ENCODE measurements at regions not wholly inside any gene's neighbourhood (a gene's known extent, or its start where the extent isn't known, plus 50 kb on each side); places are given as distances from the start of the nearest gene placed in this dataset.

DNA sequence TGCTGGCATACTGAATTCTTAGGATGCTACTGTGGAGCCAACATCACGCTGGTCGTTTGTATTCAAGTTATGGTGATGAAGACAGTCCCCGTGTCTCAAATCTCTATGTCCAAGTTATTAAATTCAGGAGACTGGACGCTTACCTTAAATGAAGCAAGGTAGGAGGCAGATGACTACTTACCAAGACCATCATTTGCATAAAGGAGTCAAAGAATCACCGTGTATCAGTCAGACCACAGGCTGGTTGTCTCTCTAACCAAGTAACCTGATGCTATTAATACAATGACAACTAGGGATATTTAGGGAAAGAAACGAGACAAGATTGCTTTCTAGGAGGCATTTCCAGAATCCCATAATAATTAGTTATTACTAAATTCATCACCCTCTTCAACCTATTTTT lies 78.1 kb upstream of the FRMD6 start:
- ChIA-PET POLR2A (no interaction called here), CTCF (no interaction called here)
- TF ChIP-seq, protein P1, sequence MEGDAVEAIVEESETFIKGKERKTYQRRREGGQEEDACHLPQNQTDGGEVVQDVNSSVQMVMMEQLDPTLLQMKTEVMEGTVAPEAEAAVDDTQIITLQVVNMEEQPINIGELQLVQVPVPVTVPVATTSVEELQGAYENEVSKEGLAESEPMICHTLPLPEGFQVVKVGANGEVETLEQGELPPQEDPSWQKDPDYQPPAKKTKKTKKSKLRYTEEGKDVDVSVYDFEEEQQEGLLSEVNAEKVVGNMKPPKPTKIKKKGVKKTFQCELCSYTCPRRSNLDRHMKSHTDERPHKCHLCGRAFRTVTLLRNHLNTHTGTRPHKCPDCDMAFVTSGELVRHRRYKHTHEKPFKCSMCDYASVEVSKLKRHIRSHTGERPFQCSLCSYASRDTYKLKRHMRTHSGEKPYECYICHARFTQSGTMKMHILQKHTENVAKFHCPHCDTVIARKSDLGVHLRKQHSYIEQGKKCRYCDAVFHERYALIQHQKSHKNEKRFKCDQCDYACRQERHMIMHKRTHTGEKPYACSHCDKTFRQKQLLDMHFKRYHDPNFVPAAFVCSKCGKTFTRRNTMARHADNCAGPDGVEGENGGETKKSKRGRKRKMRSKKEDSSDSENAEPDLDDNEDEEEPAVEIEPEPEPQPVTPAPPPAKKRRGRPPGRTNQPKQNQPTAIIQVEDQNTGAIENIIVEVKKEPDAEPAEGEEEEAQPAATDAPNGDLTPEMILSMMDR (IDR thresholded peaks at IDR 0.05; ENCODE audit: control extremely low read depth, extremely low read depth, low read depth, missing control alignments), result no peak
- DNase-seq (ENCODE audit: extremely low spot score), result no peak

DNA sequence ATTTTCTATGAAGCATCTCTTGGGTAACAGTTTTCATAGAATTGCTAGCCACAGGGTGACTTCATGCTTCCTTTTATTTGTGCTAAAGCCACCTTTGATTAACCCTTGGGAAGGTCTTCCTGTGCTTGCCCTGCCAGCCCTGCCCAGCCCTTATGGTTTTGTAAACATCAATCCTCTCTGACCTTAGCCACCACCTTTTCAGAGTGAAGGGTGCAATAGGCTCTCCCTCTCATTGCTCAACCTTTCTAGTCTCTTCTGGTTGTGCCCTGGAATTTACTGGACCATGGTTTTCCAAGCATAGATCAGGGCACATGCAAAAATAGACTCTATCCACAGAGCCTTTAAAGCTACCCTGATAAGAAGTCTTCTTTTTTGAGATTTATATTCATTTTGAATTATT lies 77.7 kb upstream of the FRMD6 start:
- DNase-seq (ENCODE audit: extremely low spot score), result no peak
- ChIA-PET CTCF (no interaction called here), POLR2A (no interaction called here)
- TF ChIP-seq, protein P1 (IDR thresholded peaks at IDR 0.05; ENCODE audit: control extremely low read depth, extremely low read depth, low read depth, missing control alignments), result no peak

DNA sequence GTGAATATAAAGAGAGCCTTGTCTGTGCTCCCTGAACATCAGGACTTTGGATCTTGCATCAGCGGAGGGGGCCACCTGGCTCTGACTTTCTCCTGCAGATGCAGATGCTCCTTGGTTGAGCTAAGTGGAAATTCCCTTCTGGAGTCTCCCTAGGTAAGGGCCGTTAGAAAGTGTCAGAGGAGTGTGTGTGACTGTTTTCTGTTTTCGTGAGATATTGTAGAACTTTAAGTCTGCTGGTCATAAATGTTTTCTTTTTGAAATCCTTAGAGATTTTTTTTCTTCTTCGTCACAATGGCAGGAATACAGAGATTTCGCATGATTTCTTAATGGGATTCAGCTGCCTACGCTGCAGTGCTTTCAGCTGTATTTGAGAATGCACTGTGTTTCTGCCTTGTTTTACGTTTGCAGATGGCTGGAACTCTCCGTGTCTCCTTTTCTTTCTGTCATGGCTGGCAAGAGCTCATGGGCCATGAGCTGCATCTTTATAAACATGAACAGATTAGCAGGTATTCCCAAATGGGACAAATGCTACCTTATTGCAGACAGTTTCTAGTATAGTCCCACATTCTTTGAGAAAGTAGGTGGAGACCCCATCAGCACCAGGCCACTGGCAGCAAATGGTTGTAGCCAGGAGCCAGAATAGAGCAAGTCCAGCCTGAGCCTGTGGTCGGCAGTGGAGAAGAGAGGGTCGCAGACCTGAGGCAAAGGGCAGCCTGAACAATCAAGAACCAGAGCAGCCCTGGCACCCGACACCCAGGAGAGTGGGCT lies 76.2 kb upstream of the FRMD6 start:
- CTCF ChIA-PET, result interaction anchor here (0.6 to 1.3 kb wide), 2 partner anchors 8 to 114 kb away, joined by 3 read pairs; no protein-coding TSS in a partner anchor
- no peak for DNase-seq (ENCODE audit: extremely low spot score)
- POLR2A ChIA-PET, result no interaction called here
- TF ChIP-seq, protein P1 (IDR thresholded peaks at IDR 0.05; ENCODE audit: control extremely low read depth, extremely low read depth, low read depth, missing control alignments), result no peak

DNA sequence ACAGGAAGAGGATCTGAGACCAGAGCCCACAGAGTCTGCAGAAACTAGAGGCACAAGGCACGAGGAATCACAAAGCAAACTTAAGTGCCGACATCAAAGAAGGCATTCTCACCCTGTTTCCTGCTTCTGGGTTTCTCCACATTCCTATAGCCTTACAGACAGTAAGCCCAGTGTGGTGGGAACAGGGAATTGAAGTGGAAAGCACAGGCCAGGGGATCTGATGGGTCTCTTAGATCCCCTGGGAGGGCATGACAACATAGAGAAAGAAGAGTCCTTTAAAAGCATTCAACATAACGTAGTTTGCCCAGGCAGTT lies 75.6 kb upstream of the FRMD6 start:
- ChIA-PET CTCF (interaction anchor here (0.6 to 1.3 kb wide), 3 partner anchors 8 to 115 kb away, joined by 3 to 4 read pairs (median 3); no protein-coding TSS in a partner anchor), POLR2A (no interaction called here)
- no peak for DNase-seq (ENCODE audit: extremely low spot score)
- TF ChIP-seq, protein P1 (IDR thresholded peaks at IDR 0.05; ENCODE audit: control extremely low read depth, extremely low read depth, low read depth, missing control alignments), result no peak

DNA sequence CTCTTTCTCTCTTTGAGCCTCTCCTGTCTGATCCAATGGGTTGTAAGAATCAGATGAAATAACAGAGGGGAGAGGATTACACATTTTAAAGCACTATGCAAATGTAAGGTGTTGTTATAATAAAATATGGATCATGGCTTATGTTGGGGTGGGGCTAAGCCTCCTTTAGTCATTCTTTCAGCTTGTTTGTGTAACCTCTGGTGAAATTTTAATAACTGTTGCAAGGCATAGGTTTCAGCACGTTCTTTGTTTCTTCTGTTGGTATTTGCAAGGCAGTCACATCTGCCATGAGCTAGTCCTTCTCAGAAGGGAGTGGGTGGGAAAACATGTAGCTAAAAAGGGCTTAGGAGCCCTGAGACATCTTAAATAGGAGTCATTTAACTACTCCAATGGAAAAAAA lies 74.8 kb upstream of the FRMD6 start:
- DNase-seq (ENCODE audit: extremely low spot score), result no peak
- POLR2A ChIA-PET, result no interaction called here
- CTCF ChIA-PET, result interaction anchor here (0.8 to 1.3 kb wide), 4 partner anchors 9 to 21 kb away, joined by 3 to 4 read pairs (median 3); no protein-coding TSS in a partner anchor
- TF ChIP-seq, protein P1 (IDR thresholded peaks at IDR 0.05; ENCODE audit: control extremely low read depth, extremely low read depth, low read depth, missing control alignments), result no peak

DNA sequence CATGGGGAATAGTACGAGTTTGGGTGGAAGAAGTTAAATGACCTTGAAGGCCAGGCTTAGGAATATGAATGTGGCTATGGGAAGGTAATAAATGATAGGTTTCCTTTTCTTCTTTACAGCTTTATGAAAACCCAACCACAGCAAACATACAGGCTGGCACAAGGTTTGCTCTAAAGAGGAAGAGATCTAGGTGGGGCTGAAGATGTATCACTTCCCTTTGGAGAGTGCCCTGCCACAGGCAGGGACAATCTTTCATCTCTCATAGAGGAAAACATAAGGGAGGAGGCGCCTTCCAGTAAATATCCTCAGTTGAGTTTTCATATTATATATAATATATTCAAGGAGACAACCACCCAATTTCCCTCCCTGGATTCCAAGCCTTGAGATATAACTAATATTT lies 72.9 kb upstream of the FRMD6 start:
- POLR2A ChIA-PET, result no interaction called here

More for the DNA sequence above, 72.9 kb upstream of the FRMD6 start:
- CTCF ChIA-PET, result interaction anchor here (1.6 kb wide), 1 partner anchor 13 kb away, joined by 3 read pairs; no protein-coding TSS in a partner anchor
- DNase-seq (ENCODE audit: extremely low spot score), result no peak
- TF ChIP-seq, protein P1 (IDR thresholded peaks at IDR 0.05; ENCODE audit: control extremely low read depth, extremely low read depth, low read depth, missing control alignments), result no peak
